ENCODE measurements at regions not wholly inside any gene's neighbourhood (a gene's known extent, or its start where the extent isn't known, plus 50 kb on each side); places are given as distances from the start of the nearest gene placed in this dataset.

GRCh38 chr7:32410545-32410944, 79.6 kb downstream of the LSM5 start:
- H3K27ac ChIP-seq, result no peak overlapping the region
- CTCF ChIA-PET, result no interaction called here
- no peak for DNase-seq (ENCODE audit: low spot score)
- POLR2A ChIA-PET (ENCODE audit: low non-redundant PET), result no interaction called here
- TF ChIP-seq, protein P1, sequence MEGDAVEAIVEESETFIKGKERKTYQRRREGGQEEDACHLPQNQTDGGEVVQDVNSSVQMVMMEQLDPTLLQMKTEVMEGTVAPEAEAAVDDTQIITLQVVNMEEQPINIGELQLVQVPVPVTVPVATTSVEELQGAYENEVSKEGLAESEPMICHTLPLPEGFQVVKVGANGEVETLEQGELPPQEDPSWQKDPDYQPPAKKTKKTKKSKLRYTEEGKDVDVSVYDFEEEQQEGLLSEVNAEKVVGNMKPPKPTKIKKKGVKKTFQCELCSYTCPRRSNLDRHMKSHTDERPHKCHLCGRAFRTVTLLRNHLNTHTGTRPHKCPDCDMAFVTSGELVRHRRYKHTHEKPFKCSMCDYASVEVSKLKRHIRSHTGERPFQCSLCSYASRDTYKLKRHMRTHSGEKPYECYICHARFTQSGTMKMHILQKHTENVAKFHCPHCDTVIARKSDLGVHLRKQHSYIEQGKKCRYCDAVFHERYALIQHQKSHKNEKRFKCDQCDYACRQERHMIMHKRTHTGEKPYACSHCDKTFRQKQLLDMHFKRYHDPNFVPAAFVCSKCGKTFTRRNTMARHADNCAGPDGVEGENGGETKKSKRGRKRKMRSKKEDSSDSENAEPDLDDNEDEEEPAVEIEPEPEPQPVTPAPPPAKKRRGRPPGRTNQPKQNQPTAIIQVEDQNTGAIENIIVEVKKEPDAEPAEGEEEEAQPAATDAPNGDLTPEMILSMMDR (conservative IDR thresholded peaks at IDR 0.05; ENCODE audit: low read depth), result no peak

DNA sequence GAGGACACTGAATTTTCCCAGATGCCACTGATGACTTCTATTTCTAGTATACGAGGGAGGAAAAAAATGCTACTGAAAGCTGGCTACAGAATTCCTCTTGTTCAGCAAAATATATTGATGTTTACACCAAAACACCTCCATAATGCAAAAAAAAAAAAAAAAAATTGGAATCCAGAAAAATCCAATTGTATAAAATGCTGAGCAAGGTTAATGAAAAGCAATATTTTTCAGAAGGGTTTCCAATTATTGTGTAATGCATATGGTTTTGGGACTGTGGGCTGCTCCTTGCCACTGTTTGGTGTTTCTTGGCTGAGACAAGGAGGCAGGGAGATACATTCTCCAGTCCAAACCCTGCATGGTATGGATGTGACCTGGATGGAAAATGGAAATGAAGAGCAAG, 83.8 kb downstream of the LSM5 start:
- no peak overlapping the region for H3K27ac ChIP-seq
- ChIA-PET CTCF (no interaction called here), POLR2A (ENCODE audit: low non-redundant PET) (no interaction called here)
- no peak for DNase-seq (ENCODE audit: low spot score)
- TF ChIP-seq, protein P1 (conservative IDR thresholded peaks at IDR 0.05; ENCODE audit: low read depth), result no peak

DNA sequence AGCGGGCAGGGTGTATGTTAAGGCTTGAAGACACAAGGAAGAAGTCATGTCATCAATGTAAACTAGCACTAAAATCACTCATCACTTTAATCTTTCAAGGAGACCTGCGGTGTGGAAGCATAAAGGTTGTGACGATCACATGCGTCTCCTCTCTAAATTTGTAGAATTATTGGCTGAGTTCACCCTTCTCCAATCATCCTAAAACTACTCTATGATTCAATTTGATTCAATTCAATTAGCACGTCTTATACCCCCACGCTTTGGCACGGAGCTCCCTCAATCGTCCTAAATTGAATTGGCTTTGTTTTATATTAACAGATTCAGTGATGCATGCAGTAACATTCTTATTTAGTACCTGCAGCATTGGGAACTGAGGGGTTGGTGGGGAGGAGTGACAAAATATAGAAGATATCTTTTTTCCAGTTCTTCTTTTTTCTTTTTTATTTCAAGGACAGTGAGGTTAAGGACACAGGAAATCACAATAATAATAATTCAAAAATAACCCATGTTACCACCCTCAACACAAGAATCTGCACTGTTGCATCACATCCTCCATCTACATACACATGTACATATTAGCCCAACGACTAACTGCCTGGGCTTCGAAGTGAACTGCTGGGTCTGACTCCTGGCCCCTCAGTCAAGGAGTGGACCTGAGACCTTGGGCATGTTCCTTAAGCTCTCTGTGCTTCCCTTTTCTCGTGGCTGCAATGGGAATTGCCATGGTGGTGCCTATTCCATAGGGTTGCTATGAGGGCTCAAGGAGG, 86.5 kb downstream of the LSM5 start:
- no peak overlapping the region for H3K27ac ChIP-seq
- no peak for DNase-seq (ENCODE audit: low spot score)
- ChIA-PET POLR2A (ENCODE audit: low non-redundant PET) (no interaction called here), CTCF (no interaction called here)
- TF ChIP-seq, protein P1 (conservative IDR thresholded peaks at IDR 0.05; ENCODE audit: low read depth), result no peak

DNA sequence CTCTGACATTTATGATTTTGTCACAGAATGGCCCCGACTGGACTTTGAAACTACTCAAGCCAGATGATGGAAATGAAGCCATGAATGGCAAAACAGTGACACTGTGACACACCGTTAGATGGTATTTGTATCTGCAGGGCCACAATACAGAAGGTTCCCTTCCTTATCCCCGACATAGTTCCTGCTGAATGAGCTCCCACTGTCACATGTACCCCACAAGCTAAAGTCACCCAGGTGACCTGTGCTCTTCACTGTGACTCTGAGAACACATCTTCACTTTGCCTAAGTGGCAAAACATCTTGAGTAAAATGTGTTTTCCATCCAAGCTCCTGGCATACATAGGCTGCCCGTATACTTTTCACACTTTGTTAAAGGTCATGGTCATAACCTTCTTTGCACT, 89.5 kb downstream of the LSM5 start:
- no peak for DNase-seq (ENCODE audit: low spot score)
- TF ChIP-seq, protein P1 (conservative IDR thresholded peaks at IDR 0.05; ENCODE audit: low read depth), result no peak
- H3K27ac ChIP-seq, result no peak overlapping the region
- CTCF ChIA-PET, result interaction anchor here (0.5 kb wide), 1 partner anchor 22 kb away, joined by 4 read pairs; no protein-coding TSS in a partner anchor
- POLR2A ChIA-PET (ENCODE audit: low non-redundant PET), result no interaction called here

DNA sequence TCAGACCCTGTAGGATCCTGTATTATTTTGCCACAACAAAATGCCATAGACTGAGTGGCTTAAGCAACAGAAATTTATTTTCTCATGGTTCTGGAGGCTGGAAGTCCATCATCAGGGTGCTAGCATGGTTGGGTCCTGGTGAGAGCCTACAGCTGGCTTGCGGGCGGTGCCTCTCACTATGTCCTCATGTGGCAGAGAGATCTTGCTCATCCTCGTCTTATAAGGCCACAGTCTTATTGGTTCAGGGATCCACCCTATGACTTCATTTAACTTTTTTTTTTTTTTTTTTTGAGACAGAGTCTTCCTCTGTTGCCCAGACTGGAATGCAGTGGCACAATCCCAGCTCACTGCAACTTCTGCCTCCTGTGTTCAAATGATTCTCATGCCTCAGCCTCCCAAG, 90.9 kb downstream of the LSM5 start:
- CTCF ChIA-PET, result no interaction called here
- TF ChIP-seq, protein P1 (conservative IDR thresholded peaks at IDR 0.05; ENCODE audit: low read depth), result no peak
- H3K27ac ChIP-seq, result no peak overlapping the region
- no peak for DNase-seq (ENCODE audit: low spot score)
- POLR2A ChIA-PET (ENCODE audit: low non-redundant PET), result no interaction called here

DNA sequence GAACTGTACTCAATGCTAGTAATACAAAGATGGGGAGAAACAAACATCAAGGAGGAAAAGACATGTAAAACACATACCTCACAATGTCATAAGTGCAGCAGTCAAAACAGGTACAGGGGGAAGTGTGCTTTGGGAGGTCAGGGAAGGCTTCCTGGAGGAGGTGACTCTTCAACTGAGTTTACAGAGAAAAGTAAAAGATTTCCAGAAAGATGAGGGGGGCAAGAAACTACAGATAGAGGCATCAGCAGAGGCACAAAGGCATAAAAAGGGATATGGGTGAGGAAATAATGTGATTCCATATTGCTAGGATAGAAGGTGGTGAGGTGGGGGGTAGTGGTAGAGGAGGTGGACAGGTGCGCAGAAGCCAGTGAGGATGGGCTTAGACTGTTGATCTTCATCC, 95.0 kb downstream of the LSM5 start:
- no peak overlapping the region for H3K27ac ChIP-seq
- no peak for DNase-seq (ENCODE audit: low spot score)
- POLR2A ChIA-PET (ENCODE audit: low non-redundant PET), result no interaction called here
- TF ChIP-seq, protein P1 (conservative IDR thresholded peaks at IDR 0.05; ENCODE audit: low read depth), result no peak
- CTCF ChIA-PET, result no interaction called here
